Panc1 (cell line): ENCODE measurements at regions not wholly inside any gene's neighbourhood (a gene's known extent, or its start where the extent isn't known, plus 50 kb on each side); places are given as distances from the start of the nearest gene placed in this dataset.

Experiments used
- ATAC-seq: fragments of 200-7000 bp; cut with Tn5 transposase; 2 replicates; pipeline ENCODE4 v1.9.1; 2020; ENCODE audit warnings: mild to moderate bottlenecking, moderate library complexity
- BruUV-seq: library from RNA; stranded (reverse); fragments of 400-500 nt; replicated peaks from 2 replicates; lab custom pipeline; 2021; lab: Mats Ljungman, UMichigan
- CTCF ChIA-PET: fragments of 300-600 bp; sonication (Branson Sonifier 250); formaldehyde crosslinking; loops from one replicate; lab custom pipeline; 2022; ENCODE audit warnings: antibody characterized with exemption; lab: Charles Lee
- POLR2A ChIA-PET: fragments of 300-600 bp; sonication (Branson Sonifier 250); formaldehyde crosslinking; loops from one replicate; lab custom pipeline; 2022; ENCODE audit warnings: antibody characterized with exemption; lab: Charles Lee
- DNase-seq: peaks from one replicate; pipeline ENCODE4 v3.0.0-alpha.2; 2010; ENCODE audit warnings: low read depth, low spot score
- H3K27ac ChIP-seq: 2 replicates; pipeline ENCODE4 v1.5.1; 2011; ENCODE audit warnings: mild to moderate bottlenecking, low read length, inconsistent platforms
- H3K27me3 ChIP-seq: fragments of 200-500 bp; sonication (Bioruptor generic); 2 replicates; pipeline ENCODE4 v1.6.0; 2014; ENCODE audit warnings: low read length, inconsistent platforms; ENCODE audit not compliant: control insufficient read depth, insufficient read depth
- H3K36me3 ChIP-seq: fragments of 200-500 bp; sonication (Bioruptor generic); 2 replicates; pipeline ENCODE4 v1.5.1; 2014; ENCODE audit warnings: inconsistent platforms, mild to moderate bottlenecking, low read length, moderate library complexity; ENCODE audit not compliant: control insufficient read depth, insufficient read depth
- H3K4me1 ChIP-seq: 2 replicates; pipeline ENCODE4 v1.5.1; 2011; ENCODE audit warnings: inconsistent platforms, mild to moderate bottlenecking, low read length, moderate library complexity; ENCODE audit not compliant: control insufficient read depth, insufficient read depth
- H3K4me3 ChIP-seq, 2 experiments: 2 replicates each; pipeline ENCODE4 v1.5.1; 2011 to 2012; ENCODE audit warnings: low read depth in 2 of 2, low read length in 2 of 2, mild to moderate bottlenecking in 2 of 2, inconsistent platforms in 1 of 2, moderate library complexity in 1 of 2
- H3K9me3 ChIP-seq: fragments of 200-500 bp; sonication (Bioruptor generic); 2 replicates; pipeline ENCODE4 v1.5.1; 2014; ENCODE audit warnings: low read depth, mild to moderate bottlenecking, inconsistent platforms, low read length, moderate library complexity; ENCODE audit not compliant: control insufficient read depth, insufficient read depth
- CTCF ChIP-seq: fragments of 450-650 bp; IDR thresholded peaks from 2 replicates; pipeline ENCODE4 v1.5.1; 2017; ENCODE audit warnings: mild to moderate bottlenecking
- POLR2AphosphoS5 ChIP-seq: IDR thresholded peaks from 2 replicates; pipeline ENCODE4 v1.6.1; 2012; ENCODE audit warnings: mild to moderate bottlenecking, low read depth, low read length, moderate library complexity
- REST ChIP-seq, 2 experiments: IDR thresholded peaks; 2 replicates each; pipeline ENCODE4 v1.6.1; 2011 to 2012; ENCODE audit warnings: low read depth in 2 of 2, control low read depth in 1 of 2, low read length in 1 of 2, mild to moderate bottlenecking in 1 of 2, moderate library complexity in 1 of 2; ENCODE audit not compliant: insufficient read depth in 1 of 2
- SIN3A ChIP-seq: IDR thresholded peaks from 2 replicates; pipeline ENCODE4 v1.6.1; 2012; ENCODE audit warnings: low read depth, mild to moderate bottlenecking, low read length, moderate library complexity, borderline replicate concordance; ENCODE audit not compliant: insufficient read depth
- TCF7L2 ChIP-seq: IDR thresholded peaks from 2 replicates; pipeline ENCODE4 v1.6.1; 2011; ENCODE audit warnings: mild to moderate bottlenecking, low read depth, low read length, inconsistent platforms
- in situ Hi-C: cut with HindIII; loops from 2 replicates; pipeline ENCODE4 v1.10.0; 2016; ENCODE audit warnings: low sequenced_read_pairs, low pct_unique_long_range_greater_than_20kb
- intact Hi-C: fragments of 100-400 bp; cut with micrococcal nuclease; formaldehyde crosslinking; loops from one replicate; pipeline ENCODE4 v1.10.0; 2022; ENCODE audit not compliant: unreplicated experiment

- no peak for DNase-seq
- no peak for ATAC-seq
- Histone ChIP-seq H3K27me3 (peaks cover 2% of the 10 kb centered on the region), H3K4me3 (no peak overlapping the region), H3K4me1 (no peaks in the 10 kb centered on the region), H3K9me3 (no peaks in the 10 kb centered on the region), H3K36me3 (no peaks in the 10 kb centered on the region), H3K27ac (no peak overlapping the region)
- intact Hi-C loops (no loop called here), in situ Hi-C loops (no loop called here)
- POLR2A ChIA-PET, result no interaction called here
- CTCF ChIA-PET, result no interaction called here
- no TSS peak for BruUV-seq
- TF ChIP-seq CTCF, result no peak
- no peak for TF ChIP-seq SIN3A
- TF ChIP-seq TCF7L2, result no peak
- no peak for TF ChIP-seq POLR2AphosphoS5
Observed at GRCh38 chr17:33910200-33910857, 344.8 kb upstream of the CCL2 start.

GRCh38 chr17:33914125-33914524 lies 341.0 kb upstream of the CCL2 start:
- no peaks in the 10 kb centered on the region for H3K36me3 ChIP-seq
- ATAC-seq (no peak), DNase-seq (no peak)
- H3K4me1 ChIP-seq, result no peaks in the 10 kb centered on the region
- H3K9me3 ChIP-seq, result no peaks in the 10 kb centered on the region
- POLR2A ChIA-PET, result no interaction called here
- intact Hi-C loops, result no loop called here
- peaks cover 2% of the 10 kb centered on the region; the same call in 1 of the 2 replicates for H3K27me3 ChIP-seq
- H3K27ac ChIP-seq, result no peak overlapping the region
- no TSS peak for BruUV-seq
- CTCF ChIA-PET, result no interaction called here
- no peak for TF ChIP-seq SIN3A
- no peak for TF ChIP-seq REST (IDR thresholded peaks at IDR 0.05; ENCODE audit: insufficient read depth in 1 of 2, low read depth in 2 of 2, low read length in 1 of 2)
- no peak for TF ChIP-seq POLR2AphosphoS5
- no peak for TF ChIP-seq TCF7L2
- TF ChIP-seq CTCF, result no peak
- in situ Hi-C loops, result no loop called here
- no peak overlapping the region for H3K4me3 ChIP-seq
